ENCODE measurements at regions not wholly inside any gene's neighbourhood (a gene's known extent, or its start where the extent isn't known, plus 50 kb on each side); places are given as distances from the start of the nearest gene placed in this dataset.

- no peak for DNase-seq (ENCODE audit: low read depth in 1 of 2, low spot score in 1 of 2)
- no peak overlapping the region for H3K27ac ChIP-seq (replicated peaks)
- no peak overlapping the region for H3K4me3 ChIP-seq (replicated peaks; ENCODE audit: insufficient read depth, low read length)
- H3K27me3 ChIP-seq (ENCODE audit: insufficient read depth, poor library complexity, severe bottlenecking) = no peaks in the 10 kb centered on the region
- no peak for TF ChIP-seq SPI1 (IDR thresholded peaks at IDR 0.05; ENCODE audit: borderline replicate concordance, low read depth)
- no peak for TF ChIP-seq POLR2AphosphoS5 (IDR thresholded peaks at IDR 0.05; ENCODE audit: low read depth)
- no peak for TF ChIP-seq GABPA (IDR thresholded peaks at IDR 0.05; ENCODE audit: low read depth)
- TF ChIP-seq REST (IDR thresholded peaks at IDR 0.05; ENCODE audit: insufficient replicate concordance, low read depth) = no peak
- TF ChIP-seq CTCF (IDR thresholded peaks at IDR 0.05; ENCODE audit: insufficient read depth, low read length) = no peak
Observed at GRCh38 chr20:61052776-61053442, 199.2 kb upstream of the CDH4 start.

GRCh38 chr20:61053487-61053886 lies 198.6 kb upstream of the CDH4 start:
- DNase-seq (ENCODE audit: low read depth in 1 of 2, low spot score in 1 of 2) = no peak
- no peak overlapping the region for H3K4me3 ChIP-seq (replicated peaks; ENCODE audit: insufficient read depth, low read length)
- H3K27ac ChIP-seq (replicated peaks) = no peak overlapping the region
- TF ChIP-seq CTCF (IDR thresholded peaks at IDR 0.05; ENCODE audit: insufficient read depth, low read length) = no peak
- TF ChIP-seq REST (IDR thresholded peaks at IDR 0.05; ENCODE audit: insufficient replicate concordance, low read depth) = no peak
- TF ChIP-seq POLR2AphosphoS5 (IDR thresholded peaks at IDR 0.05; ENCODE audit: low read depth) = no peak
- TF ChIP-seq GABPA (IDR thresholded peaks at IDR 0.05; ENCODE audit: low read depth) = no peak
- no peak for TF ChIP-seq SPI1 (IDR thresholded peaks at IDR 0.05; ENCODE audit: borderline replicate concordance, low read depth)
- no peaks in the 10 kb centered on the region for H3K27me3 ChIP-seq (ENCODE audit: insufficient read depth, poor library complexity, severe bottlenecking)

- no peaks in the 10 kb centered on the region for H3K27me3 ChIP-seq (ENCODE audit: insufficient read depth, poor library complexity, severe bottlenecking)
Observed at GRCh38 chr20:61053889-61054288, 198.2 kb upstream of the CDH4 start.

More at GRCh38 chr20:61053889-61054288, 198.2 kb upstream of the CDH4 start:
- no peak for TF ChIP-seq SPI1 (IDR thresholded peaks at IDR 0.05; ENCODE audit: borderline replicate concordance, low read depth)
- no peak for TF ChIP-seq CTCF (IDR thresholded peaks at IDR 0.05; ENCODE audit: insufficient read depth, low read length)
- no peak for TF ChIP-seq REST (IDR thresholded peaks at IDR 0.05; ENCODE audit: insufficient replicate concordance, low read depth)
- no peak for TF ChIP-seq POLR2AphosphoS5 (IDR thresholded peaks at IDR 0.05; ENCODE audit: low read depth)
- TF ChIP-seq GABPA (IDR thresholded peaks at IDR 0.05; ENCODE audit: low read depth) = no peak
- DNase-seq (ENCODE audit: low read depth in 1 of 2, low spot score in 1 of 2) = no peak
- no peak overlapping the region for H3K27ac ChIP-seq (replicated peaks)
- no peak overlapping the region for H3K4me3 ChIP-seq (replicated peaks; ENCODE audit: insufficient read depth, low read length)

Data from HL-60 (cell line).